ENCODE measurements at regions not wholly inside any gene's neighbourhood (a gene's known extent, or its start where the extent isn't known, plus 50 kb on each side); places are given as distances from the start of the nearest gene placed in this dataset.
A peak's percentile ranks its signal among the peaks of the same experiment; 100 is the strongest.
"Not testable (repeated sequence)": the region's sequence is repeated elsewhere in the genome, so short reads cannot be mapped to it uniquely, and the experiment has no call there.

GRCh38 chrX:120753413-120754251 is 122.0 kb downstream of the CT47B1 start:
- DNase-seq (ENCODE audit: low spot score): no peak

GRCh38 chrX:120752431-120753082 is 122.7 kb upstream of the C1GALT1C1 start:
- DNase-seq (ENCODE audit: low spot score): no peak
- no peak for FAIRE-seq

More at GRCh38 chrX:120753413-120754251, 122.0 kb downstream of the CT47B1 start:
- FAIRE-seq: no peak

GRCh38 chrX:120751683-120752082 is 121.8 kb upstream of the C1GALT1C1 start:
- DNase-seq (ENCODE audit: low spot score) (no peak), FAIRE-seq (no peak)

GRCh38 chrX:120750381-120750780 is 120.5 kb upstream of the C1GALT1C1 start:
- DNase-seq (ENCODE audit: low spot score): no peak
- no peak for FAIRE-seq

- FAIRE-seq (no peak), DNase-seq (ENCODE audit: low spot score) (no peak)
Measured at GRCh38 chrX:120749141-120749846, 119.4 kb upstream of the C1GALT1C1 start.

GRCh38 chrX:120746153-120746552 is 116.3 kb upstream of the C1GALT1C1 start:
- DNase-seq (ENCODE audit: low spot score) (no peak), FAIRE-seq (no peak)

GRCh38 chrX:120742946-120743665 is 113.3 kb upstream of the C1GALT1C1 start:
- DNase-seq (ENCODE audit: low spot score): no peak
- no peak for FAIRE-seq

GRCh38 chrX:120741452-120741851 is 111.6 kb upstream of the C1GALT1C1 start:
- DNase-seq (ENCODE audit: low spot score): no peak

GRCh38 chrX:120740072-120740471 is 110.2 kb upstream of the C1GALT1C1 start:
- FAIRE-seq (no peak), DNase-seq (ENCODE audit: low spot score) (no peak)

More at GRCh38 chrX:120741452-120741851, 111.6 kb upstream of the C1GALT1C1 start:
- FAIRE-seq: no peak

GRCh38 chrX:120739300-120739699 is 109.4 kb upstream of the C1GALT1C1 start:
- DNase-seq (ENCODE audit: low spot score) (no peak), FAIRE-seq (no peak)

- FAIRE-seq (peak; percentile 77), DNase-seq (ENCODE audit: low spot score) (peak; percentile 70)
Measured at GRCh38 chrX:120736989-120737388, 107.1 kb upstream of the C1GALT1C1 start.

GRCh38 chrX:120735966-120736365 is 106.1 kb upstream of the C1GALT1C1 start:
- no peak for FAIRE-seq
- no peak for DNase-seq (ENCODE audit: low spot score)

- FAIRE-seq (no peak), DNase-seq (ENCODE audit: low spot score) (no peak)
Measured at GRCh38 chrX:120732879-120733278, 103.0 kb upstream of the C1GALT1C1 start.

- no peak for FAIRE-seq
- DNase-seq (ENCODE audit: low spot score): no peak
Measured at GRCh38 chrX:120732461-120732860, 102.6 kb upstream of the C1GALT1C1 start.

- DNase-seq (ENCODE audit: low spot score) (no peak), FAIRE-seq (no peak)
Measured at GRCh38 chrX:120731386-120731785, 101.5 kb upstream of the C1GALT1C1 start.

- not testable (repeated sequence) for FAIRE-seq; DNase-seq (ENCODE audit: low spot score)
Measured at GRCh38 chrX:120729506-120730255, 99.8 kb upstream of the C1GALT1C1 start.

- FAIRE-seq (no peak), DNase-seq (ENCODE audit: low spot score) (no peak)
Measured at GRCh38 chrX:120727911-120728310, 98.1 kb upstream of the C1GALT1C1 start.

GRCh38 chrX:120727452-120727851 is 97.6 kb upstream of the C1GALT1C1 start:
- DNase-seq (ENCODE audit: low spot score) (no peak), FAIRE-seq (no peak)

GRCh38 chrX:120726294-120726693 is 96.4 kb upstream of the C1GALT1C1 start:
- FAIRE-seq (no peak), DNase-seq (ENCODE audit: low spot score) (no peak)

GRCh38 chrX:120725874-120726273 is 96.0 kb upstream of the C1GALT1C1 start:
- FAIRE-seq (no peak), DNase-seq (ENCODE audit: low spot score) (no peak)

GRCh38 chrX:120719622-120720021 is 89.8 kb upstream of the C1GALT1C1 start:
- DNase-seq (ENCODE audit: low spot score): no peak
- FAIRE-seq: no peak
